Gastroesophageal sphincter (tissue), 4 donors: ENCODE measurements at regions not wholly inside any gene's neighbourhood (a gene's known extent, or its start where the extent isn't known, plus 50 kb on each side); places are given as distances from the start of the nearest gene placed in this dataset.

ENCODE experiments used
- ATAC-seq: fragments of 150-250 bp; one replicate; pipeline ENCODE4 v1.9.1; 2016; ENCODE audit warnings: mild to moderate bottlenecking, moderate library complexity
- H3K27ac ChIP-seq, 4 donors: fragments of 200-600 bp; sonication (generic) in 3 of 4; 1 replicate in 3 of 4; 2 replicates in 1 of 4; pipeline ENCODE4 v1.5.1; 2016 to 2019
- H3K27me3 ChIP-seq: fragments of 200-600 bp; sonication (generic); one replicate; pipeline ENCODE4 v1.5.1; 2019
- H3K36me3 ChIP-seq, 2 donors: fragments of 200-600 bp; sonication (generic); one replicate each; pipeline ENCODE4 v1.5.1; 2019; ENCODE audit warnings: control low read depth in 1 of 2
- H3K4me1 ChIP-seq, 3 donors: fragments of 200-600 bp; sonication (generic); 1 replicate in 2 of 3; 2 replicates in 1 of 3; pipeline ENCODE4 v1.5.1; 2016 to 2019; ENCODE audit warnings: control low read depth in 2 of 3
- H3K4me3 ChIP-seq, 2 donors: fragments of 200-600 bp; sonication (generic); one replicate each; pipeline ENCODE4 v1.5.1; 2019; ENCODE audit warnings: mild to moderate bottlenecking in 1 of 2, moderate library complexity in 1 of 2
- H3K9me3 ChIP-seq, 3 donors: fragments of 200-600 bp; sonication (generic); one replicate each; pipeline ENCODE4 v1.5.1; 2017 to 2019; ENCODE audit warnings: control low read depth in 2 of 3
- EP300 ChIP-seq: sonication (generic); formaldehyde crosslinking; IDR thresholded peaks from one replicate; pipeline ENCODE4 v1.6.1; 2017; ENCODE audit warnings: antibody characterized with exemption, mild to moderate bottlenecking
- POLR2A ChIP-seq, 2 donors: fragments of 450-650 bp; IDR thresholded peaks; one replicate each; pipeline ENCODE4 v1.6.1; 2017; ENCODE audit warnings: antibody characterized with exemption in 2 of 2, mild to moderate bottlenecking in 2 of 2, moderate library complexity in 1 of 2
- POLR2AphosphoS5 ChIP-seq: sonication (generic); formaldehyde crosslinking; IDR thresholded peaks from one replicate; pipeline ENCODE4 v1.6.1; 2017; ENCODE audit warnings: antibody characterized with exemption
- WGBS, 2 donors: methylation state at CpG; one replicate each; pipeline ENCODE4 v1.1.5; 2018; ENCODE audit warnings: low coverage in 1 of 2; 5-methylcytosine and 5-hydroxymethylcytosine counted together
- TF ChIP-seq, protein P1 (sequence below), 4 experiments: fragments of 200-600 bp in 2 of 4; fragments of 450-650 bp in 2 of 4; sonication (generic) in 1 of 4; IDR thresholded peaks; one replicate each; pipeline ENCODE4 v1.5.1; 2017 to 2019; ENCODE audit warnings: antibody characterized with exemption in 4 of 4, mild to moderate bottlenecking in 2 of 4, moderate library complexity in 2 of 4

DNA sequence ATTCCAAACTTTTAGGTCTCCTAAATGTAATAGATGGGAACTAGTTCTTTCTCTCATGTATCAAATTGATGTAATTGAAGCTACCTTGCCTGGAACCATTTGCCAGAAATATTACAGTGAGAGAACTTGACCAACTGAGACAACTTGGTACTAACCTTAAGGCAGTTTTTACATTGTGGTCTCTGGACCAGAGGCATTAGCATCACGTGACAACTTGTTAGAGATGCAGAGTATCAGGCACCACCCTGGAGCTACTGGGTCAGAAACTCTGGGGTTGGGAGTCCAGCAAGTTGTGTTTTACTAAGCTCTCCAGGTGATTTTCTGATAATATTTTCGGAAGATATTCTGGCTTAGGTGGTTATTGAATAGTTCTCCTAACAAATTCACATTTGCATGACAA is 982.1 kb upstream of the SLC35B3 start:
- no peak overlapping the region for H3K4me3 ChIP-seq
- TF ChIP-seq, protein P1, sequence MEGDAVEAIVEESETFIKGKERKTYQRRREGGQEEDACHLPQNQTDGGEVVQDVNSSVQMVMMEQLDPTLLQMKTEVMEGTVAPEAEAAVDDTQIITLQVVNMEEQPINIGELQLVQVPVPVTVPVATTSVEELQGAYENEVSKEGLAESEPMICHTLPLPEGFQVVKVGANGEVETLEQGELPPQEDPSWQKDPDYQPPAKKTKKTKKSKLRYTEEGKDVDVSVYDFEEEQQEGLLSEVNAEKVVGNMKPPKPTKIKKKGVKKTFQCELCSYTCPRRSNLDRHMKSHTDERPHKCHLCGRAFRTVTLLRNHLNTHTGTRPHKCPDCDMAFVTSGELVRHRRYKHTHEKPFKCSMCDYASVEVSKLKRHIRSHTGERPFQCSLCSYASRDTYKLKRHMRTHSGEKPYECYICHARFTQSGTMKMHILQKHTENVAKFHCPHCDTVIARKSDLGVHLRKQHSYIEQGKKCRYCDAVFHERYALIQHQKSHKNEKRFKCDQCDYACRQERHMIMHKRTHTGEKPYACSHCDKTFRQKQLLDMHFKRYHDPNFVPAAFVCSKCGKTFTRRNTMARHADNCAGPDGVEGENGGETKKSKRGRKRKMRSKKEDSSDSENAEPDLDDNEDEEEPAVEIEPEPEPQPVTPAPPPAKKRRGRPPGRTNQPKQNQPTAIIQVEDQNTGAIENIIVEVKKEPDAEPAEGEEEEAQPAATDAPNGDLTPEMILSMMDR (IDR thresholded peaks at IDR 0.05) = no peak
- no peak for TF ChIP-seq POLR2AphosphoS5
- TF ChIP-seq POLR2A (IDR thresholded peaks at IDR 0.05) = no peak
- no peak for TF ChIP-seq EP300
- H3K27ac ChIP-seq = no peak overlapping the region
- H3K36me3 ChIP-seq = no peaks in the 10 kb centered on the region
- H3K4me1 ChIP-seq = no peaks in the 10 kb centered on the region
- ATAC-seq = no peak
- H3K9me3 ChIP-seq = no peaks in the 10 kb centered on the region
- WGBS, 2 donors = 77 to 84% methylated on average over 2 of the region's 2 CpGs
- H3K27me3 ChIP-seq = no peaks in the 10 kb centered on the region

DNA sequence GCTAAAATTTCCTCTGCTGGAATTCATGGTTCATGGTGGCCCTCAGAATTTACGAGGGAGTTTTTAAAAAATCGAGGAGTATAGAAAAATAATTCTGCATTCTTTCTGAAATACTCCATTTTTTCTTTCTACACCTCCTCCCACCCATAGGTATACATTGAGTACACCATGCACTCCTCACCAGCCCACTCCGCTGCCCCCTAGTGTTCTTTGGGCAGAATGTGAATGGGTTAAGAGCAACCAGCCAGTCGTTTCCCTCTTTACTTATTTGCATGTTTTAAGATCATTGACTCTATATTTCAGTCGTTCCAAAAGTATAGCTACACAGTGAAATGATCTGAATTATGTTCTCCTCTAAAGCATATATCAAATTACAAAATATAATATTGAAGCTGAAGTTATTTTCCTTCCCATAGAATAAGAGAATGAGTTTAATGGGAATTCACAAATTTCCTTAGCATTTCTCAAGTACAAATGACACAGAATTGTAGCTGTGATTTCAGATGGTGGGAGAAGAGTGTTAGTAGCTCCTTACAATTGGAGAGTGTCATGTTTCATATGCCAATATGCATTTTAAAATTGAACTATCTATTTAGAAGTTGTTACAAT is 977.7 kb upstream of the SLC35B3 start:
- Histone ChIP-seq H3K9me3 (no peaks in the 10 kb centered on the region), H3K27me3 (no peaks in the 10 kb centered on the region), H3K4me3 (no peak overlapping the region), H3K36me3 (no peaks in the 10 kb centered on the region), H3K4me1 (no peaks in the 10 kb centered on the region), H3K27ac (no peak overlapping the region)
- 40 to 46% methylated on average over 5 of the region's 5 CpGs for WGBS, 2 donors
- TF ChIP-seq EP300 = no peak
- no peak for TF ChIP-seq POLR2A (IDR thresholded peaks at IDR 0.05)
- TF ChIP-seq, protein P1 (IDR thresholded peaks at IDR 0.05) = peak in 1 of 4 experiments; percentile 9
- TF ChIP-seq POLR2AphosphoS5 = no peak
- no peak for ATAC-seq

DNA sequence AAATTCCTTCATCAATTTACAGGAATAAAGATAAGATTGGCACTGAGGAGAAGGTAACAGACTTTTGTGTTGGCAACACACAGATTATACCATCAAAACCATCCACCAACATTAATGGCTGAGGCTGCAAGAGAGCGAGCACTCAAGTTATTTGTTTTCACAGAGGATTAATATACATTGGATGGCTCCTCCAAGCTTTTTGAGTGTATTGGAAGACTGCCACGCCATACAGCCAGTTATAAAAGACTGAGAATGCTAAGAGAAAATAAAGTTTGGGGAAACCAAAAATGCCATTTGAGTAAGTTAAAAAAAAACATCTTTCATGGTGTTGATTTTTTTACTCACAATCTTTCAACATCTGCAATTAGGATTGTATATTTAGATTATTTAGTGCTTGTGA is 973.8 kb upstream of the SLC35B3 start:
- TF ChIP-seq POLR2AphosphoS5 = no peak
- TF ChIP-seq POLR2A (IDR thresholded peaks at IDR 0.05) = no peak
- TF ChIP-seq EP300 = no peak
- TF ChIP-seq, protein P1 (IDR thresholded peaks at IDR 0.05) = no peak

DNA sequence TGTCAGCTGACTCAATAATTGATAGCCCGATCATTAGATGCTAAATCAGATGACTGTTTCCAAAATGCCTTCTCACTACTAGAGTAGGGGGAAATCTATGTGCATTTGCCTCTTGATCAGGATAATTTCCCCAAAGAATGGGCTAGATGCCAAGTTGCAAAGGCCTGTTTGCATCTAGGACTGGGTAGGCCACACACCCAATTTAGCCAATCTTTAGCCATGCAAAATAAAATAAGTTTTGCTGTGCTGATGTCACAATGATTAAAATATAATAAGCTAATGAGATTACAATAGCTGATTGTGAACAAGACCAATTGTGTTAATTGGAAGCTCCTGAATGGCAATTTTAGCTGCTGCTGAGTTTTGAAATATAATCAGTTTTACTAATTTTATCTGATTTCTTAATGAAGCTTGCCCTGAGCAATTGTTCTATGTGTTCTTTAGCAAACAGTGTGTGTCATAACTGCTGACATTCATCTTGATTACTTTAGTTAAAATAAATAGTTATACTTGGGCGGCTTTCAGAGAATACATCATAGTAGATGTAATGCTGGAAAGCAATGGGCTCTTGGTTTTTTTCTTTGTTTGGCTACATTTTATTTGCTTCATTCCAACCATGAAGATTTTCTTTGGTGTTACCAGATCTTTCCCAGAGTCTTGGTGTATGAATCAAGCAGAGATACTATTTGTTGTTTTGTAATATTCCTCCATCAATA is 973.2 kb upstream of the SLC35B3 start:
- WGBS, 2 donors = 63 to 68% methylated on average over 2 of the region's 2 CpGs
- Histone ChIP-seq H3K4me3 (no peak overlapping the region), H3K9me3 (no peaks in the 10 kb centered on the region), H3K36me3 (no peaks in the 10 kb centered on the region), H3K27ac (no peak overlapping the region), H3K27me3 (peaks cover 4% of the 10 kb centered on the region), H3K4me1 (no peaks in the 10 kb centered on the region)
- TF ChIP-seq POLR2A (IDR thresholded peaks at IDR 0.05) (no peak), EP300 (no peak), POLR2AphosphoS5 (no peak)
- TF ChIP-seq, protein P1 (IDR thresholded peaks at IDR 0.05) = no peak
- no peak for ATAC-seq

More for the DNA sequence above, 973.8 kb upstream of the SLC35B3 start:
- no peak for ATAC-seq
- H3K9me3 ChIP-seq = no peaks in the 10 kb centered on the region
- no peak overlapping the region for H3K4me3 ChIP-seq
- no peak overlapping the region for H3K27ac ChIP-seq
- no peaks in the 10 kb centered on the region for H3K4me1 ChIP-seq
- WGBS, 2 donors = 44 to 61% methylated on average over 2 of the region's 2 CpGs
- H3K36me3 ChIP-seq = no peaks in the 10 kb centered on the region
- H3K27me3 ChIP-seq = peaks cover 4% of the 10 kb centered on the region

DNA sequence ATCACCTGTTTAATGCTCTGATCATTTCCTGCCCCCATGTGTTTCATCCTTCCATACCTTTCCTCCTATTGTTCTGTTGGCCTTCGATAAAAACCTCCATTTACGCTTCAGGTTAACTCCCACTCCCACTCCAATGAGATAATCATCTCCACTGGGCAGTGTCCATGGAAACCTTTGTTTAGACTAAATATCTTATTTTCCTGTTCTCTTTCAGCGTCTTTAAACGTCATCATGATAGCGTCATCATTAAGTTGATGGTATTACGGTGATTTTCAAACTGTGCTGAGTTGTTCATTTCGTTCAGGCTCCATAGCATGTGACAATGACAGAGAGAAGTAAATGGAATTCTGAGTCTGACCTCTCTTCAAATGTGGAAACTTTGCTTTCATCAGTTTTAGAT is 970.5 kb upstream of the SLC35B3 start:
- no peaks in the 10 kb centered on the region for H3K9me3 ChIP-seq
- H3K36me3 ChIP-seq = no peaks in the 10 kb centered on the region
- H3K27ac ChIP-seq = no peak overlapping the region
- ATAC-seq = no peak
- H3K4me3 ChIP-seq = no peak overlapping the region
- no peak for TF ChIP-seq POLR2A (IDR thresholded peaks at IDR 0.05)
- TF ChIP-seq, protein P1 (IDR thresholded peaks at IDR 0.05) = no peak
- TF ChIP-seq EP300 = no peak
- no peak for TF ChIP-seq POLR2AphosphoS5
- peaks cover 4% of the 10 kb centered on the region for H3K27me3 ChIP-seq
- H3K4me1 ChIP-seq = no peaks in the 10 kb centered on the region
- 78 to 90% methylated on average over 7 of the region's 7 CpGs for WGBS, 2 donors
